NCI-H2171 treated with DMSO at 0.1 percent for 48 hours (cell line): ENCODE measurements at regions not wholly inside any gene's neighbourhood (a gene's known extent, or its start where the extent isn't known, plus 50 kb on each side); places are given as distances from the start of the nearest gene placed in this dataset.
"Not testable (repeated sequence)": the region's sequence is repeated elsewhere in the genome, so short reads cannot be mapped to it uniquely, and the experiment has no call there.

ENCODE experiments used
- DNase-seq: peaks from one replicate; lab custom pipeline; 2025; lab: John Stamatoyannopoulos, UW

GRCh38 chr20:12737900-12738299, 270.9 kb upstream of the SPTLC3 start:
- DNase-seq, result no peak

- DNase-seq, result peak; percentile 26
These were observed 268.1 kb upstream of the SPTLC3 start for GRCh38 chr20:12740647-12741046.

DNA sequence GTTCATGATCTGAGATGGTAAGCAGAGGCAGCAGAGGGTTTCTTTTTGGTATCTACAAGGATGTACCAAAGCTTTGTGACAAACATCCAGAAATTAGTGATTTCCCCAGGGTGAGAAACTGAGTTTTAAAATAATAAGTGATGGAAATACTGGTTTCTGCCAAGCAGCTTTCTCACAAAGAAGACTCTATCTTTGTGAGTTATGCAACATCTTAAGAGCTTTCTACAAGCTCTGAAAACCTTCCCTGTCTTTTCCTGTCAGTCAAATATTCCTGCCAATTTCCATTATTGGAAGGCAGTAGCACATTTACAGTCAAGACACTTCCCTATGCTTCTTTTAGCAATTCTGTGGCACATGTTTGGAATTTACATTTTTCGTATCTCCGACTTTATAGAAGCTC, 264.7 kb upstream of the SPTLC3 start:
- no peak for DNase-seq

GRCh38 chr20:12748359-12748994, 260.3 kb upstream of the SPTLC3 start:
- no peak for DNase-seq

DNA sequence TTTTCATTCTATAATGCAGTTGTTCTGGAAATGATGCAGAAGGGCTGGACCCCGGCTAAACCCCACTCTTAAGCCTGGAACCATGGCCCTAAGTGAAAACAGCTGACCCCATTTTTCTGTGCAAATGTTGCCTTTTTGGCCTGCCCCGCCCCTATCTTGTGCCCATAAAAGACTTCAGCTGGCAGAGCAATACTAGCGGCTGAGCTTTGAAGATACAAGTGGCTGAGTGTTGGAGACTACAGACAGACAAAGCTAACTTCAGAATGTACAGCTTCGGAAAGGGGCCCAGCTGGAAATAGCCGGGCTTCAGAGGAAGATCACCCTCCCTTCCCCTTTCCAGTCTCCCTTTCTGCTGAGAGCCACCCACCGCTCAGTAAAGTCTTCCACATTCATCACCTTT, 258.6 kb upstream of the SPTLC3 start:
- no peak for DNase-seq

- not testable (repeated sequence) for DNase-seq
These were observed 255.7 kb upstream of the SPTLC3 start for GRCh38 chr20:12752900-12753693.

DNA sequence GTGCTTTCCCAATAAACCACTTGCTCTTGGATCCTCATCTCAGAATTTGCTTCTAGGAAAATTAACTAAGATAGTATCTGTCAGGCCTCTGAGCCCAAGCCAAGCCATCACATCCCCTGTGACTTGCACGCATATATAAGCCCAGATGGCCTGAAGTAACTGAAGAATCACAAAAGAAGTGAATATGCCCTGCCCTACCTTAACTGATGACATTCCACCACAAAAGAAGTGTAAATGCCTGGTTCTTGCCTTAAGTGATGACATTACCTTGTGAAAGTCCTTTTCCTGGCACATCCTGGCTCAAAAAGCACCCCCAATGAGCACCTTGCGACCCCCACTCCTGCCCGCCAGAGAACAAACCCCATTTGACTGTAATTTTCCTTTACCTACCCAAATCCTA, 255.0 kb upstream of the SPTLC3 start:
- DNase-seq, result not testable (repeated sequence)

DNA sequence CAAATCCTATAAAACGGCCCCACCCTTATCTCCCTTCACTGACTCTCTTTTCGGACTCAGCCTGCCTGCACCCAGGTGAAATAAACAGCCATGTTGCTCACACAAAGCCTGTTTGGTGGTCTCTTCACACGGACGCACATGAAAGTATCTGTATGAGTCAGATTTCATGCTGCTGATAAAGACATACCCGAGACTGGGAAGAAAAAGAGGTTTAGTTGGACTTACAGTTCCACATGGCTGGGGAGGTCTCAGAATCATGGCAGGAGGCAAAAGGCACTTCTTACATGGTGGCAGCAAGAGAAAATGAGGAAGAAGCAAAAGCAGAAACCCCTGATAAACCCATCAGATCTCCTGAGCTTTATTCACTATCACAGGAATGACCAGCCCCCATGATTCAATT, 249.3 kb upstream of the SPTLC3 start:
- DNase-seq, result not testable (repeated sequence)

DNA sequence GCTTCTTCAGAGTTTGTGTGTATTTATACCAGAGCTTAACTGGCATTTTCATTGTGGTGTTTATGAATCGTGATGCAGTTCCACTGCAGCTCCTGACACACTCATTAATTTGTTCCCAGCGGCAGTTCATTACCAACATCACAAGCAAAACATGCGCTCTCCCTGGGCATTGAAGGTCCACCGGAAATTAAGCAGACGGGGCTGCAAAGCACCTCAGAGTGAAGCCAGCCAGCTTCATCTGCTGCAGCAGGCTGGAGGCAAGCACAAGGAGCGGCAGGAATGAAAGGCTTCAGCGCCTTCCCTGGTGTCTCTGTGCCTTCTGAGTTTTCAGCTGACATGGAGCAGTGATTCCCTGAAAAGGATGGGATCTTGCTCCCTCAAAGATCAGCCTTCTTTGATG, 246.0 kb upstream of the SPTLC3 start:
- DNase-seq, result no peak

DNA sequence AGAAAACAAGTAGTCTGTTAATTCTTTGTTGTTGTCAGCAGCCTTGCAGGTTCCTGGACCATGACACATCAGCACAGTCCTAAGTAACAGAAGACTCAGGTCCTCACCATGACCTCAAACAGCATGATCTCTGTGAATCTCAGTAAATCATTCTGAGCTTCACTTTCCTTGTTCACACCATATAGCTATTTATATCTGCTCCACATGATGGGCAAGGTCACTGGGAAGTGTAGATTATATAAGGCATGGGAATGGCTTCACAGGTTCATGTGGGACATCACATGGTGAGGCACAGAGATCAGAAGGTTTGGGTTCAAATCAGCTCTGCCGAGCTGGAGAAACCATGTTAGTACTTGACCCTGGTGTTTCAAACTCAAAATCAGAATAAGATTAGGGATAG, 245.4 kb upstream of the SPTLC3 start:
- DNase-seq, result no peak

GRCh38 chr20:12764053-12764452, 244.7 kb upstream of the SPTLC3 start:
- no peak for DNase-seq

GRCh38 chr20:12764851-12765250, 243.9 kb upstream of the SPTLC3 start:
- no peak for DNase-seq

DNA sequence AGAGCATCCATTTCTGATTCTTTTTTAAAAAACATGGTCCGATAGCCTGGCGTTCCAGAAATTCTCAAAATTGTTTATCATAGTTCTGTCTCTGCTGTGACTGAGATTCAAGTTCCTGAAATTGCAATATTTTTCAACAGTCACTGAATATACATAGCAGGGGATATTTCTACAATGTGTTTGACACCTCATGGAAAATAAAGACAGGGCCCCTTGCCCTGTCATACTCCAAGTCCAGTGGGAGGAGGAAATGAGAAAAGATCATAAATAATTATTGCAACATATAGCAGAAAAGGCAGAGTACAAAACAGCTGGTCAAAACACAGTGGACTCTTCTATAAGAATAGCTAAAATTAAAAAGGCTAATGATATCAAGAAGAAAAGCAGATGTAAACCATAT, 234.8 kb upstream of the SPTLC3 start:
- no peak for DNase-seq

DNA sequence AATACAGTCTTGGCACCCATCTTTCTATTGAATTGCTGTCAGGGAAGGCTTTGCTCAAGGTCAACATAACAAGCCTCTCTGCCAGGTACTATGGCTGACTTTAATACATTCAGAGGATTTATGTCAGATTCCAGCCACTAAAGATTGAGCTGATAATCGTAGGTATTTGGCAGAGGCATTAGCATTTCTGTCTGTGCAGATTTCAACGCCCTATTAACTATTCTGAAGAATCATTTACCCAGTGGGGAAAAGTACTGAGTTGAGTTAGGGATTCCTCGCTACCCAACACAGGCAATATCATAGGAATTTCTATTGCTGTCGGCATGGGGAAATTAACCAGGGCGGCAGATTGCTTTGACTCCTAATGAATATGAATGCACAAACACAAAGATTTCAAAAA, 233.7 kb upstream of the SPTLC3 start:
- DNase-seq, result no peak

- no peak for DNase-seq
These were observed 231.8 kb upstream of the SPTLC3 start for GRCh38 chr20:12777016-12777415.

GRCh38 chr20:12786276-12786675, 222.5 kb upstream of the SPTLC3 start:
- DNase-seq, result no peak

DNA sequence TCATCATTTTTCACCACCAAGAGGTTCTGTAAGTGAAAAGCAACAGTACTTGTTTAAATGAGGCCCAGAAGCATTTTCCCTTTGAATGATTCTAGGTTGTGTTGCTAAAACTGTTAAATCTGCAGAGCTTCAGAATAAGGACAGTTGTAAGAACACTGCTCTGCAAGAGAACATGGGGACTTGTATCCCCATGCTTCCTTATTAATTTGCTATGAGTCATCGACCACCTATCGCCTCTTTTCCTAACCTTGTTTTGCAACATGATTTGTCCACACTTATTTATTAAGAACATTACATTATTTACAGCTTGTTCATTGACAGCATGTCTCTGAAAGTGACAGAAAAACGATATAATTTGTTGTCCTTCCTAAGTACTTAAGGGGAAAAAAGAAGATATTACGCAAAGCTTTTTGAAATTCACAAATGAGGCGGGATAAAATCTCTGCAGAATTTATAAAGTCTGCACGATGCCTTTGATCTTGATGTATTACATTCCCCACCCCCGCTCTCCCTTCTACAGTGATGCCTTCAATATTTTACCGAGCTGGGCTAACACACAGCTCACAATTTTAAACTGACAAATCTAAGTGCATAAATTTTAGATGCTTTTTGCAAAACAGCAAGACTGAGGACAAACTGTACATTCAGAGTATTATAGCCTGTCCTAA, 220.0 kb upstream of the SPTLC3 start:
- DNase-seq, result no peak

DNA sequence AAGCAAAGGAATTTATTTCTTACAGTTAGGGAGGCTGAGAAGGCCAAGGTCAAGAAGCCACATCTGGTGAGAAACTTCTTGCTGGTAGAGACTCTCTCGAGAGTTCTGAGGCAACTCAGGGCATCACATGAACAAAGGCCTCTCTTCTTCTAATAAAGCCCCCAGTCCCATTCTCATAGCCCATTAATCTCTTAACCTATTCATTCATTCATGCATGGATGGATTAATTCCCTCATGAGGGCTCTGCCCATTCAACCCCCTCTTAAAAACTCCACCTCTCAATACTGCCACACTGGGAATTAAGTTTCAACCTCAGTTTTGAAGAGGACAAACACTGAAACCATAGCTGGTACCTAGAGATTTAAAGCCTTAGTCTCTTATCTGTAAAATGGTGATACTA, 217.9 kb upstream of the SPTLC3 start:
- no peak for DNase-seq

- no peak for DNase-seq
These were observed 210.5 kb upstream of the SPTLC3 start for GRCh38 chr20:12798286-12798685.

DNA sequence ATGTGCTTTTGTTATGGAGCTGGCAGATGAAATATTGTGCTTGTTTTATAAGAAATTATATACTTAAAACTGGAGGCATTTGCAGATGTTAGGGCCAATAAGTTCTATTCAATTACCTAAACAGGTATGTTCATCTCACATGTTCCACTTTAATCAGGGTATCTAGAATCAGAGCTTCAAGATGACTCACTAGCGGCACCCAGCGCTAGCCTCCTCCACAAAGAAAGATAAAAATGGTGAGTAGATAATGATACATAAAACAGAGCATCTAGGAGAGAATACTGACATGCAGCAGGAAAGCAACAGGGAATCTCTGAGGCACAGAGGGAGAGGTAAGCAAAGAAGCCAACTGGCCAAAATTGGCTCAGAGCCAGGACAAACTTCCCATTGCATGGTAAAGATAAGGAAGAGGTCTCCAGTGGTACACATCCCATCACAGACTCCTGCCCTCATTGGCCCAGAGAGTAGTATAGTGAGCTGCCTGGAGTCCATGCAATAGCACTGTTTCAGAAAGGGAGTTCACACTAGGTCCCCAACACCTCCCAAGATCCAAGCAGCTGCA, 200.7 kb upstream of the SPTLC3 start:
- no peak for DNase-seq

DNA sequence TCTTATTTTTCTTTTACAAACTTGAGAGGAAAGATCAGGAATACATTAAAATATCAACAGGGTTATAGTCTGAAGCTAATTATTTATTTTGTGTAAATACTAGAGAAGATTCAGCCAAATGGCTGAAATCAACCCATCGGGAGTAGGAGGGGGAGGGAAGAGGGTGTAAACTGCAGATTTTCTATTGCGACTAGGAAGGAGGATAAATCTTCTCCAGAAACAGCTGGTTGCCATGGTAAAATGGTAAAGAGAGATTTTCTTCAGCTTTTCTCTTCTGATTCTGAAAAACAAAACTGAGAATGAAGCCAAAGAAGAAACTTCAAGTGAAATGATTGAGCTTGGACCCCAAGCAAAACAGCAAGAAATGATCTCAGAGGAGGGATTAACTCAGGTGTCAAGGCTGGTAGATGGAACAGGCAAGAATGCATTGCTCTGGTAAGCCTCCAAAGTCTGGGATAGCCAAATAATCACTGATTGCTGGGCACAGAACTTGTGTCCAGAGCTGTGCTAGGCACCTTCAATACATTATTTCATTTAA, 193.5 kb upstream of the SPTLC3 start:
- no peak for DNase-seq

- no peak for DNase-seq
These were observed 192.9 kb upstream of the SPTLC3 start for GRCh38 chr20:12815778-12816408.
